ENCODE measurements at regions not wholly inside any gene's neighbourhood (a gene's known extent, or its start where the extent isn't known, plus 50 kb on each side); places are given as distances from the start of the nearest gene placed in this dataset.

DNA sequence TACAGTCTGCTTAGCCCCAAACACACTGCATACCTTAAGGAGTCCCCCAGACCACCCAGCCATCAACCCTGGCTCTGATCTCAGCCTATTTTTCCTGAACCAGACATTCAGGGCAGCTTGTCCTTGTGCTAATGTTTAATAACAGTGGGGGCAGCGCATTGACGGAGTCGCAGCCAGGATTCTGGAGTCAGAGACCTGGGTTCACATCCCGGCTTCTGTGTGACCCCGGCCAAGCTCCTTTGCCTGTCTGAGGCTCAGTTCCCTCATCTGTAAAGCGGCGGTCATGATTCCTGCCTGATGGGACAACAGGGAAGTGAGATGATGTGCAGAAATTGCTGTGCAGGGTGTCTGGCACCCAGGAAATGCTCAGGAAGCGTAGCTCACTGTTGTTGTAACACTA, 63.1 kb downstream of the MATN1 start:
- no peak for TF ChIP-seq FOXP2 (optimal IDR thresholded peaks at IDR 0.05; ENCODE audit: borderline replicate concordance, extremely low read depth, extremely low read length, insufficient read depth)
- TF ChIP-seq SIN3A (IDR thresholded peaks at IDR 0.05; ENCODE audit: borderline replicate concordance, insufficient read depth, low read length), result no peak
- TF ChIP-seq TAF1 (IDR thresholded peaks at IDR 0.05; ENCODE audit: borderline replicate concordance, insufficient read depth, low read length), result no peak
- no peak for TF ChIP-seq POLR2AphosphoS5 (IDR thresholded peaks at IDR 0.05; ENCODE audit: low read depth, low read length)
- no peak for TF ChIP-seq REST (IDR thresholded peaks at IDR 0.05; ENCODE audit: insufficient read depth in 1 of 2, low read depth in 2 of 2, low read length in 2 of 2)

DNA sequence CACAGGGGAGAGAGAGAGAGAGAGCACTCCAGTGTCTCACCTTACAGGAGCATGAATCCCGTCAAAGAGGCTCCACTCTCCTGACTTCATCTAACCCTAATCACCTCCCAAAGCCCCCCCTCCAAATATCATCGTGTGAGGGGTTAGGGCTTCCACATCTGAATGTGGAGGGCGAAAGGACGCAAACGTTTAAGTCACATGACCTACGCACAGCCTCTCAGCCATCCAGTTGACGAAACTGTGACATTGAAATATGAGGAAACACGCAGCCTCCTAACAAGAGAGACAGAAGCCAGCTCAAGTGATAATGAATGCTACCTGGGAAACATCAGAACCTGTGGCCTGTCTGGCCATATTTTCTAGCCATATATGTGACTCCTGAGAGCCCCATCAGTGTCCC, 63.7 kb downstream of the MATN1 start:
- TF ChIP-seq POLR2AphosphoS5 (IDR thresholded peaks at IDR 0.05; ENCODE audit: low read depth, low read length), result no peak
- no peak for TF ChIP-seq SIN3A (IDR thresholded peaks at IDR 0.05; ENCODE audit: borderline replicate concordance, insufficient read depth, low read length)
- no peak for TF ChIP-seq TAF1 (IDR thresholded peaks at IDR 0.05; ENCODE audit: borderline replicate concordance, insufficient read depth, low read length)
- TF ChIP-seq FOXP2 (optimal IDR thresholded peaks at IDR 0.05; ENCODE audit: borderline replicate concordance, extremely low read depth, extremely low read length, insufficient read depth), result no peak
- no peak for TF ChIP-seq REST (IDR thresholded peaks at IDR 0.05; ENCODE audit: insufficient read depth in 1 of 2, low read depth in 2 of 2, low read length in 2 of 2)

DNA sequence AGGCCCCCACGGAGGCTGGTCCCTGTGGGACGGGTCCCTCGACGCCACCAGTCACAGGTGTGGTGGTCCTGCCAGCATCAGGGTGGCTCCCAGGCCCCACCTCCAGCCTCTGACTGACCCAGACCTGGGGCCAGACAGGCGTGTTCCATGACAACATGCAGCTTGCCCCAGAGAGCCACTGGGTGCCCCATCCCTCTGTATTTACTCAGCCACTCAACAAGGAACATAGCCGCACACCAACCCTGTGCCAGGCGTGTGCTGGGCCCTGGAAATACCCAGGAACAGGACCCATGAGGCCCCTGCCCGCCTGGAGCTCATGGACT, 65.4 kb downstream of the MATN1 start:
- no peak for TF ChIP-seq FOXP2 (optimal IDR thresholded peaks at IDR 0.05; ENCODE audit: borderline replicate concordance, extremely low read depth, extremely low read length, insufficient read depth)
- no peak for TF ChIP-seq POLR2AphosphoS5 (IDR thresholded peaks at IDR 0.05; ENCODE audit: low read depth, low read length)
- TF ChIP-seq SIN3A (IDR thresholded peaks at IDR 0.05; ENCODE audit: borderline replicate concordance, insufficient read depth, low read length), result no peak
- no peak for TF ChIP-seq REST (IDR thresholded peaks at IDR 0.05; ENCODE audit: insufficient read depth in 1 of 2, low read depth in 2 of 2, low read length in 2 of 2)
- no peak for TF ChIP-seq TAF1 (IDR thresholded peaks at IDR 0.05; ENCODE audit: borderline replicate concordance, insufficient read depth, low read length)

- TF ChIP-seq POLR2AphosphoS5 (IDR thresholded peaks at IDR 0.05; ENCODE audit: low read depth, low read length) (no peak), SIN3A (IDR thresholded peaks at IDR 0.05; ENCODE audit: borderline replicate concordance, insufficient read depth, low read length) (no peak), TAF1 (IDR thresholded peaks at IDR 0.05; ENCODE audit: borderline replicate concordance, insufficient read depth, low read length) (no peak), REST (IDR thresholded peaks at IDR 0.05; ENCODE audit: insufficient read depth in 1 of 2, low read depth in 2 of 2, low read length in 2 of 2) (no peak), FOXP2 (optimal IDR thresholded peaks at IDR 0.05; ENCODE audit: borderline replicate concordance, extremely low read depth, extremely low read length, insufficient read depth) (no peak)
These were observed 66.0 kb downstream of the MATN1 start for GRCh38 chr1:30657131-30658013.

All from PFSK-1 (cell line).